GM21723 (cell line): ENCODE measurements at regions not wholly inside any gene's neighbourhood (a gene's known extent, or its start where the extent isn't known, plus 50 kb on each side); places are given as distances from the start of the nearest gene placed in this dataset.

Source experiments
- ATAC-seq: cut with Tn5 transposase; IDR thresholded peaks from one replicate; pipeline ENCODE4 v1.9.1; 2021; ENCODE audit warnings: mild to moderate bottlenecking, moderate library complexity; ENCODE audit not compliant: unreplicated experiment

DNA sequence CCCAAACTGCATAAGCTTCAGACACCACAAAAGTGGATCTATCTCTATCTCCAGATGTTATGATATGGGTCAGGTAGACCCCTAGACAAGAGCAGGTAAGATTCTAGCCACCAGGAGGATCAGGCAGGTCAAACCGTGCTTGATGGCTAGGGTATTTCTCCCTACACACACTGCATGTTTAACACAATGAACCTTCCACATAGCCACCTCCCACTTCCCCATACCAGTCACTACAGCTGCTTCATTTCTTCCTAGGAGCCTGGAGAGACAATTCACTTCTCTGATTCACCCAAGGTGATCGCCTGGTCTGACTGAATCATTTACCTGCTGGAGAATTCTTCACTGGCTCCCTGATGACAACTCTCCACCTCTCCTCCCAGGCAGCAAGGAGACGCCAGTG lies 66.0 kb upstream of the MYCN start:
- ATAC-seq, result no peak

- ATAC-seq, result no peak
Observed at GRCh38 chr2:15874854-15875804, 65.2 kb upstream of the MYCN start.

GRCh38 chr2:15875969-15876705 lies 64.2 kb upstream of the MYCN start:
- ATAC-seq, result no peak

- no peak for ATAC-seq
Observed at GRCh38 chr2:15880226-15881119, 59.9 kb upstream of the MYCN start.

DNA sequence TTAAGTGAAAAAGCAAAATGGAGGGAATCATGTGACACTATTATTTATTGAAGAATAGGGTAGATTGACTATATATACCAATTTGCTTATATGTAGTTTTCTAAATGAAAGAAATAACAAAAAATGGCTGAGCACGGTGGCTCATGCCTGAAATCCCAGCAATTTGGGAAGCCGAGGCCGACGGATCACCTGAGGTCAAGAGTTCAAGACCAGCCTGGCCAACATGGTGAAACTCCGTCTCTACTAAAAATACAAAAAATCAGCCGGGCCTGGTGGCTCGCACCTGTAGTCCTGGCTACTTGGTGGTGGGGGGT lies 59.3 kb upstream of the MYCN start:
- ATAC-seq, result no peak

DNA sequence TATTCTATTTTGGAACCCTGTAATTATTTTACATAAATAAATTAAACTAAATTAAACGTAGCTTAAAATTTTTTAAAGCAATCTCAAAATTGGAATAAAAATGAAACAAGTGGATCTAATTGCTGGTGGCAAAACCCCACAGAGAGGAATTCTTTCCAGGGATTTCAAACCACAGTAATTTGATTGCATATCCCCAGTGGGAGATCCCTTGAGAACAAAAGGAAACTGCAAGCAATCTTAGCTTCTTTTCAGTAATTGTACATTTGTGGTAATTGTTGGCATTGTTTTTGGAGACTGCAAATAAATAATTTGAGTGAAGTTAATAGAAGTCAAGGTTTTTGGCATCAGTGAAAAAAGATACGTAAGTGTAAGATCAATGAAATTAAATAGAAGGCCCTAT lies 58.7 kb upstream of the MYCN start:
- no peak for ATAC-seq

- no peak for ATAC-seq
Observed at GRCh38 chr2:15882761-15883497, 57.4 kb upstream of the MYCN start.

GRCh38 chr2:15883684-15884083 lies 56.7 kb upstream of the MYCN start:
- ATAC-seq, result no peak

GRCh38 chr2:15884790-15885189 lies 55.6 kb upstream of the MYCN start:
- no peak for ATAC-seq

DNA sequence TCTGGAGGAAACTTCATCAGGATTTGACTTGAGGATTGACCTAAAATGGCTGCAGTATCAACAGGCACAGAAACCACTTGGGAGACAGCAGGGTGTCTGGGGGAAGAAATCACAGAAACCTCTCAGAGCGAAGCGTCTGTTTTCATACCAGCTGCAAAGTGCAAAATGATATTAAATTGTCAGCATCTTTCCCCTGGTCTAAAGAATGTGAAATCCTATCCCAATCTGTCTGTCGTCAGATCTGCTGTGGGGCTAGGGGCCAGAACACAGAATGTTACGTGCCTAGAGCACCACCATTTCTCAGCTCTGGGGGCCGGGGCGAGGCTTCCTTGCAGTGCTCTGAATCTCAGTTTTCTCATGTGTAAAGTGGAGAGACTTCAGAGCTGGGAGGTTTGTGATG lies 54.1 kb upstream of the MYCN start:
- no peak for ATAC-seq

DNA sequence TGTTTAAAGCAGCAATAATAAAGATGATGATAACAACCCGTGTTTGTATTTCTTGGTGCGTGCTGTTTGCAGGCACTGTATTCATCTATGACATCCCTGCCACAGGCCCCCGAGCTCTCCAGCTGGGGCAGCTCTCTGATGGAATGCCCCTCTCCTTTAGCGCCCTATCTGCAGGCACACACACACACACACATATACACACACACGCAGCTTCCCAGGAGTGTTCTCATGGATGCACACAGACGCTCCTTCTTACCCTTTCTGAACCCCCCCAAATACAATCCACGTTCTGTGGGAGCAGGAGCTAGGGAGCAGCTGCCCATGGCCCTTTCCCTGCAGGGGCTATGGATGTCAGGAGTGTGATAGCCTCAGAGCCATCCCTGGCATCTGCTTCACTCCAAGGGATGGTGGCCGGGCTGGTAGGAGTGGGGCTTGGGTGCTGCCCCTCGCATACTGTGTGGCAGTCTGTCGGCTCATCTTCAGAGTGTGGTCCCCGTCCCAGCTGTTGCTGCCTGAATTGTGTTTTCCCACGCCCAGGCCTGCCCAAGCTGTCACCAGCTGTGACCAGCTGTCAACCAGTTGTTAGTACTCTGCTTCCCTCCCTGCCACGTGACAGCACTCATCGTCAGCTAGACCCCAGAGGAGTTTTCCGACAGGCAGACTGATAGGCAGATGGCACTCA lies 50.8 kb upstream of the MYCN start:
- no peak for ATAC-seq

DNA sequence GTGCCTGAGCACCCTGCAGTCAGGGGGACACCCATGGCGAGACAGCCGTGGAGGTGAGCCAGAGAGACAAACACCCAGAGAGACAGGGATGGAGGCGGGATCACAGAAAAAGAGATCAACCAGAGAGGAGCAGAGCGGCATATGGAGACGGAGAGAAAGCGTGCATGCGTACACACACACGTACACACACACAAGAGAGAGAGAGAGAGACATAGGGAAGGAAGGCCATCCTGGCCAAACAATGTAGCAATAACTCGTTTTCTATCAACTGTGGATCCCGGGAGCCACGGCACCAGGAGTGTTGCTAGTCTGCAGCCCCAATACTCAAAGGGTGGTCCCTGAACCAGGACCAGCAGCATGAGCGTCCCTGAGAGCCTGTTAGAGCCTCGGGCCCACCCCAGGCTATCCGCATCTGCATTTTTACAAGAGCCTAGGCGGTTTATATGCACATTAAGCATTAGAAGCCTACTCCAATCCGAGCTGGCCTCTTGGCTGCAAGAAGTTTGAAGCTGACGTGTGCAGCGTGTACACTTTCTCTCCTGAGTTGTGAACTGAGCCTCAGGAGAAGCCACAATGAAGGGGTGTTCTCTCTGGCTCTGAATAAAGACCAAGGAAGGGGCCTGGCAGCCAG lies 50.1 kb upstream of the MYCN start:
- no peak for ATAC-seq
